GM18873 (cell line): ENCODE measurements at regions not wholly inside any gene's neighbourhood (a gene's known extent, or its start where the extent isn't known, plus 50 kb on each side); places are given as distances from the start of the nearest gene placed in this dataset.

ENCODE experiments used
- ATAC-seq: cut with Tn5 transposase; IDR thresholded peaks from one replicate; pipeline ENCODE4 v1.9.1; 2021; ENCODE audit warnings: mild to moderate bottlenecking, moderate library complexity, moderate number of reproducible peaks; ENCODE audit not compliant: unreplicated experiment, low FRiP score

- no peak for ATAC-seq
These were observed 923.9 kb upstream of the LCORL start for GRCh38 chr4:18945464-18945863.

GRCh38 chr4:18942874-18943273 is 921.3 kb upstream of the LCORL start:
- no peak for ATAC-seq

GRCh38 chr4:18938343-18939099 is 917.0 kb upstream of the LCORL start:
- ATAC-seq: no peak

- no peak for ATAC-seq
These were observed 916.2 kb upstream of the LCORL start for GRCh38 chr4:18937746-18938145.

- ATAC-seq: no peak
These were observed 915.5 kb upstream of the LCORL start for GRCh38 chr4:18937080-18937479.

- ATAC-seq: no peak
These were observed 914.2 kb upstream of the LCORL start for GRCh38 chr4:18935659-18936345.

- ATAC-seq: no peak
These were observed 912.6 kb upstream of the LCORL start for GRCh38 chr4:18934197-18934596.

GRCh38 chr4:18932730-18933339 is 911.3 kb upstream of the LCORL start:
- ATAC-seq: no peak

GRCh38 chr4:18931643-18932377 is 910.3 kb upstream of the LCORL start:
- no peak for ATAC-seq

- ATAC-seq: no peak
These were observed 908.9 kb upstream of the LCORL start for GRCh38 chr4:18930487-18930886.

- no peak for ATAC-seq
These were observed 902.1 kb upstream of the LCORL start for GRCh38 chr4:18923496-18924161.

GRCh38 chr4:18917689-18918088 is 896.1 kb upstream of the LCORL start:
- no peak for ATAC-seq

GRCh38 chr4:18914182-18914581 is 892.6 kb upstream of the LCORL start:
- no peak for ATAC-seq

GRCh38 chr4:18894928-18895327 is 873.4 kb upstream of the LCORL start:
- no peak for ATAC-seq

- ATAC-seq: no peak
These were observed 860.9 kb upstream of the LCORL start for GRCh38 chr4:18882468-18882867.

- no peak for ATAC-seq
These were observed 860.0 kb upstream of the LCORL start for GRCh38 chr4:18881556-18881955.

- no peak for ATAC-seq
These were observed 859.3 kb upstream of the LCORL start for GRCh38 chr4:18880871-18881270.

- no peak for ATAC-seq
These were observed 857.0 kb upstream of the LCORL start for GRCh38 chr4:18878561-18878960.

GRCh38 chr4:18869166-18869565 is 847.6 kb upstream of the LCORL start:
- ATAC-seq: no peak

GRCh38 chr4:18860836-18861530 is 839.4 kb upstream of the LCORL start:
- no peak for ATAC-seq
